Nephron progenitor cell (in vitro differentiated cells): ENCODE measurements at regions not wholly inside any gene's neighbourhood (a gene's known extent, or its start where the extent isn't known, plus 50 kb on each side); places are given as distances from the start of the nearest gene placed in this dataset.
A peak's percentile ranks its signal among the peaks of the same experiment; 100 is the strongest.

Experiments used
- DNase-seq: peaks from one replicate; pipeline ENCODE4 v3.0.0; 2021
- H3K27ac Mint-ChIP-seq: 2 replicates; pipeline ENCODE4 v1.8.0; 2021; ENCODE audit warnings: mild to moderate bottlenecking, moderate library complexity, mixed read lengths
- H3K27me3 Mint-ChIP-seq: 2 replicates; pipeline ENCODE4 v1.8.0; 2021; ENCODE audit warnings: mild to moderate bottlenecking, low read depth, mixed read lengths; ENCODE audit not compliant: poor library complexity
- H3K36me3 Mint-ChIP-seq: 2 replicates; pipeline ENCODE4 v1.8.0; 2021; ENCODE audit warnings: low read depth, mixed read lengths
- H3K4me1 Mint-ChIP-seq: 2 replicates; pipeline ENCODE4 v1.8.0; 2021; ENCODE audit warnings: mixed read lengths
- H3K4me3 Mint-ChIP-seq: 2 replicates; pipeline ENCODE4 v1.8.0; 2021; ENCODE audit warnings: mild to moderate bottlenecking, moderate library complexity, mixed read lengths
- H3K9me3 Mint-ChIP-seq: 2 replicates; pipeline ENCODE4 v1.8.0; 2021; ENCODE audit warnings: mild to moderate bottlenecking, moderate library complexity, mixed read lengths
- TF ChIP-seq, protein P1 (sequence below): fragments of 200-600 bp; sonication (generic); IDR thresholded peaks from 2 replicates; pipeline ENCODE4 v1.5.0; 2021; ENCODE audit warnings: antibody characterized with exemption

DNA sequence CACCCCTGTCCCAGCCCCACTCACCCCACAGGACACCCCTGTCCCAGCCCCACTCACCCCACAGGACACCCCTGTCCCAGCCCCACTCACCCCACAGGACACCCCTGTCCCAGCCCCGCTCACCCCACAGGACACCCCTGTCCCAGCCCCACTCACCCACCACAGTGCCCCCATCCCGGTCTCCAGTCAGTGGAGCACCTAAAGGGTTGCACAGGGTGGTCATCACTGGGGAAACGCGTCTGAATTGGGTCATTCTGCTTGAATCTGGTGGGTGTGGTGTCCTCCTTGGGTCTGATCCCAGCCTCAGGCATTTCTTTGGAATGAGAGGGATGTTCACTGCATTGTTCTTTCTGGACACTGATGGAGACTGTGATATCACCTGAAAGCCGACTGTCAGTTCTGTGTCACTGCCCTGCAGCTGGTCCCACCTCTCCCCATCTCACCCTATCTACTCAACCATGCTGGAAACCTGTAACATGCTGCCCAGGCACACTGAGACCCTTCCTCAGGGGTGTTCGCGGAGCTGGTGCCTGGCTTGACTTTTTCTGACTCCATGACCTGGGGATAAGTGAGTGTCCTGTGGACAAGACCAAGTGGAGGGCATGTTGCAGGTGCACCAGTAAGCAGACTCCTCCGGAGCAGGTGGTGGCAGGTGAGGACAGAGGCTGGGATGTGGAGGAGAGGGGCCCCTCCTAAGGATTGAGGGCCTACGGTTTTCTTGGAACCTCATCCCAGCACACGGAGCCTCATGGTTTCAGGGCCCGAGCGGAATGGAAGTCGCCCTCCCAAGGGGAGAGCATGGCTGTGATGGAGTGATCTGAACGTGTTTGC lies 262.5 kb upstream of the PPP2R2D start:
- Mint-ChIP-seq H3K9me3 (peaks cover 50% of the 10 kb centered on the region), H3K36me3 (peaks cover 5% of the 10 kb centered on the region), H3K4me3 (no peak overlapping the region), H3K4me1 (no peaks in the 10 kb centered on the region), H3K27ac (no peak overlapping the region), H3K27me3 (peaks cover 17% of the 10 kb centered on the region)
- no peak for DNase-seq
- TF ChIP-seq, protein P1, sequence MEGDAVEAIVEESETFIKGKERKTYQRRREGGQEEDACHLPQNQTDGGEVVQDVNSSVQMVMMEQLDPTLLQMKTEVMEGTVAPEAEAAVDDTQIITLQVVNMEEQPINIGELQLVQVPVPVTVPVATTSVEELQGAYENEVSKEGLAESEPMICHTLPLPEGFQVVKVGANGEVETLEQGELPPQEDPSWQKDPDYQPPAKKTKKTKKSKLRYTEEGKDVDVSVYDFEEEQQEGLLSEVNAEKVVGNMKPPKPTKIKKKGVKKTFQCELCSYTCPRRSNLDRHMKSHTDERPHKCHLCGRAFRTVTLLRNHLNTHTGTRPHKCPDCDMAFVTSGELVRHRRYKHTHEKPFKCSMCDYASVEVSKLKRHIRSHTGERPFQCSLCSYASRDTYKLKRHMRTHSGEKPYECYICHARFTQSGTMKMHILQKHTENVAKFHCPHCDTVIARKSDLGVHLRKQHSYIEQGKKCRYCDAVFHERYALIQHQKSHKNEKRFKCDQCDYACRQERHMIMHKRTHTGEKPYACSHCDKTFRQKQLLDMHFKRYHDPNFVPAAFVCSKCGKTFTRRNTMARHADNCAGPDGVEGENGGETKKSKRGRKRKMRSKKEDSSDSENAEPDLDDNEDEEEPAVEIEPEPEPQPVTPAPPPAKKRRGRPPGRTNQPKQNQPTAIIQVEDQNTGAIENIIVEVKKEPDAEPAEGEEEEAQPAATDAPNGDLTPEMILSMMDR, result no peak

DNA sequence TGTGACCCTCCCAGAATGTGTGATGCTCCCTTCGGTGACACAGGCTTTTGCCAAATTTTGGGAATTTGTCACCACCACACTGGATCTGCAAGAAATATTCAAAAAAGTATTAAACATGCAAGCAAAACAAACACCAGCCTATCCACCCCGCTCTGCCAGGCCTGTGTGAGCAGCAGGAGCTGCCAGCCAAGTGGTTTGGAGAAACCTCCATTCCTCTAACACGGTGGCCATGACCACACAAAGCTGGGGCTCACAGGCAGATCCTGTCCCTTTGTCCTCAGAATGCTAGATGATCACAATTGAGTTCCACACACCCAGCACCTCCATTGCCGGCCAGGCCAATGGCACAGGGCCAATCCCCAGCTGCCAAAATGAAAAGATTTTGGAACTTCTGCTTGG lies 261.9 kb upstream of the PPP2R2D start:
- H3K4me3 Mint-ChIP-seq, result no peak overlapping the region
- H3K9me3 Mint-ChIP-seq, result peaks cover 45% of the 10 kb centered on the region
- H3K36me3 Mint-ChIP-seq, result peaks cover 5% of the 10 kb centered on the region
- no peak for DNase-seq
- H3K4me1 Mint-ChIP-seq, result no peaks in the 10 kb centered on the region
- no peak overlapping the region for H3K27ac Mint-ChIP-seq
- TF ChIP-seq, protein P1, result no peak
- peaks cover 17% of the 10 kb centered on the region for H3K27me3 Mint-ChIP-seq

DNA sequence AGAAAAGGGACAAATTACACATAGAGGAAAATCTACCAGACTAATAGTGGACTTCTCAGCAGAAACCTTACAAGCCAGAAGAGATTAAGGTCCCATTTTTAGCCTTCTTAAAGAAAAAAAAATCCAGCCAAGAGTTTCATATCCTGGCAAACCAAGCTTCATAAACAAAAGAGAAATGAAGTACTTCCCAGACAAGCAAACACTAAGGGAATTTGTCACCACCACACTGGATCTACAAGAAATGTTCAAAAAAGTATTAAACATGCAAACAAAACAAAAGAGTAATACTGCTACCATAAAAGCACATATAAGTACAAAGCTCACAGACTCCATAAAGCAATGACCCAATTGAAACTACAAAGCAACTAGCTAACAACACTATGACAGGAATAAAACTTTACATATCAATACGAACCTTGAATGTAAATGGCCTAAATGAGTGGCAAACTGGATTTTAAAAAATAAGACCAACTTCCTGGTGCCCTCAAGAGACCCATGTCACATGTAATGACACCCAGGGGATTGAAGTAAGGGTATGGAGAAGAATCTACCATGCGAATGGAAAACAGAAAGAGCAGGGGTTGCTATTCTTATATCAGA lies 260.7 kb upstream of the PPP2R2D start:
- peaks cover 53% of the 10 kb centered on the region for H3K9me3 Mint-ChIP-seq
- no peak overlapping the region for H3K27ac Mint-ChIP-seq

DNA sequence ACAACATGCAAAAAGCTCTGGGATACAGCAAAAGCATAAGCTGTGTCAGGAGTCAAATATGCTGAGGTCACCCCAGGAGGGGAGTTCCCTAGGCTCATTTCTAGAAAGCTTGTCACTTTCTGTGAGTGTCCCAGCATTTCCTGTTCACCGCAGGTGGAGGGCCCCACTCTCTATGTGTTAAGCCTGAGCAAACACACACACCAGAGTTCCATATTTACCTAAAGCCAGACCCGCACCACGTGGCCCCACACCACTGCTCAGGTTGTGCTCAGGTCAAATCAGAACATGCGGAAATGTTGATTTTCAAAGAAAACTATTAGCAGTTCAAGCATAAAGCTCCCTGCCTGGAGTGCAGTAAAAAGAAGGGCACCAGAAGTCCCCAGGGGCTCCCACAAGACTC lies 259.6 kb upstream of the PPP2R2D start:
- TF ChIP-seq, protein P1, result no peak
- no peak overlapping the region for H3K4me3 Mint-ChIP-seq
- H3K27me3 Mint-ChIP-seq, result peaks cover 19% of the 10 kb centered on the region
- peaks cover 5% of the 10 kb centered on the region for H3K36me3 Mint-ChIP-seq
- H3K4me1 Mint-ChIP-seq, result peaks cover 10% of the 10 kb centered on the region
- peaks cover 56% of the 10 kb centered on the region for H3K9me3 Mint-ChIP-seq
- no peak for DNase-seq
- peak overlapping the region; percentile 17 for H3K27ac Mint-ChIP-seq

More for the DNA sequence above, 260.7 kb upstream of the PPP2R2D start:
- TF ChIP-seq, protein P1, result no peak
- H3K4me1 Mint-ChIP-seq, result peaks cover 10% of the 10 kb centered on the region
- no peak overlapping the region for H3K4me3 Mint-ChIP-seq
- no peak for DNase-seq
- peaks cover 17% of the 10 kb centered on the region for H3K27me3 Mint-ChIP-seq
- peaks cover 5% of the 10 kb centered on the region for H3K36me3 Mint-ChIP-seq

DNA sequence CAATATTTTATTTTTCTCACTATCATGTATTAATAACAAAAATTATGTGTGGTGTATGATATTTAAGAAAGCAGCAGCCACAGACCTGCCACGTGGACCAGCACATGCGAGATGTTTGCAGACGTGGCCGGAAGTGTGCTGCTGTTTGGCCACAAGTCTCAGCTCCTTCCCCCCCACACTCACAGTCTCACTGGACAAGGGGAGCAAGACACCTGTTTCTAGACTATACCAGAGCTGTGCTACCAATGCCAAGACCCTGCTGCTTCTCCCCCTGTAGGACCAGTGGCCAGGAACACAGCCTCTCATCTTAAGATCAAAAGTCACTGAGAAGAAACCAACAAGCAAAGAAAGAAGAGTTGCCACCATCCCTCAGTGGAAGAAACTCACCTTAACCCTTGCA lies 258.9 kb upstream of the PPP2R2D start:
- TF ChIP-seq, protein P1, result no peak
- Mint-ChIP-seq H3K9me3 (peaks cover 54% of the 10 kb centered on the region), H3K27me3 (peaks cover 16% of the 10 kb centered on the region), H3K27ac (no peak overlapping the region), H3K4me3 (no peak overlapping the region), H3K4me1 (peaks cover 10% of the 10 kb centered on the region), H3K36me3 (peaks cover 5% of the 10 kb centered on the region)
- DNase-seq, result no peak
